Ascending aorta (tissue), 2 donors: ENCODE measurements at regions not wholly inside any gene's neighbourhood (a gene's known extent, or its start where the extent isn't known, plus 50 kb on each side); places are given as distances from the start of the nearest gene placed in this dataset.

Source experiments
- DNase-seq, 2 donors: peaks; one replicate each; pipeline ENCODE4 v3.0.0-alpha.2; 2019; ENCODE audit warnings: low spot score in 2 of 2
- H3K27ac ChIP-seq, 2 donors: fragments of 200-600 bp; sonication (generic); one replicate each; pipeline ENCODE4 v1.5.1; 2016 to 2017; ENCODE audit warnings: mild to moderate bottlenecking in 1 of 2
- H3K27me3 ChIP-seq: fragments of 200-600 bp; sonication (generic); one replicate; pipeline ENCODE4 v1.5.1; 2017
- H3K36me3 ChIP-seq, 2 donors: fragments of 200-600 bp; sonication (generic); one replicate each; pipeline ENCODE4 v1.5.1; 2016
- H3K4me1 ChIP-seq, 2 donors: fragments of 200-600 bp; sonication (generic); one replicate each; pipeline ENCODE4 v1.5.1; 2016 to 2017; ENCODE audit warnings: mild to moderate bottlenecking in 1 of 2
- H3K4me3 ChIP-seq, 2 donors: fragments of 200-600 bp; sonication (generic); one replicate each; pipeline ENCODE4 v1.5.1; 2016 to 2017; ENCODE audit warnings: mild to moderate bottlenecking in 1 of 2
- H3K9me3 ChIP-seq, 2 donors: fragments of 200-600 bp; sonication (generic); one replicate each; pipeline ENCODE4 v1.5.1; 2016
- CTCF ChIP-seq, 3 experiments: fragments of 200-600 bp in 2 of 3; fragments of 450-650 bp in 1 of 3; sonication (generic) in 2 of 3; IDR thresholded peaks; one replicate each; pipeline ENCODE4 v1.5.1; 2016 to 2019; ENCODE audit warnings: antibody characterized with exemption in 3 of 3, mild to moderate bottlenecking in 1 of 3, moderate library complexity in 1 of 3
- intact Hi-C: fragments of 100-400 bp; cut with DNase I; formaldehyde crosslinking; loops from one replicate; pipeline ENCODE4 v1.15.1; 2023

GRCh38 chr10:84845628-84846261 is 517.4 kb downstream of the CCSER2 start:
- no peak for TF ChIP-seq CTCF (IDR thresholded peaks at IDR 0.05)
- Histone ChIP-seq H3K27me3 (no peaks in the 10 kb centered on the region), H3K4me3 (no peak overlapping the region), H3K36me3 (no peaks in the 10 kb centered on the region), H3K27ac (no peak overlapping the region), H3K9me3 (no peaks in the 10 kb centered on the region), H3K4me1 (no peaks in the 10 kb centered on the region)
- no peak for DNase-seq
- intact Hi-C loops = no loop called here

DNA sequence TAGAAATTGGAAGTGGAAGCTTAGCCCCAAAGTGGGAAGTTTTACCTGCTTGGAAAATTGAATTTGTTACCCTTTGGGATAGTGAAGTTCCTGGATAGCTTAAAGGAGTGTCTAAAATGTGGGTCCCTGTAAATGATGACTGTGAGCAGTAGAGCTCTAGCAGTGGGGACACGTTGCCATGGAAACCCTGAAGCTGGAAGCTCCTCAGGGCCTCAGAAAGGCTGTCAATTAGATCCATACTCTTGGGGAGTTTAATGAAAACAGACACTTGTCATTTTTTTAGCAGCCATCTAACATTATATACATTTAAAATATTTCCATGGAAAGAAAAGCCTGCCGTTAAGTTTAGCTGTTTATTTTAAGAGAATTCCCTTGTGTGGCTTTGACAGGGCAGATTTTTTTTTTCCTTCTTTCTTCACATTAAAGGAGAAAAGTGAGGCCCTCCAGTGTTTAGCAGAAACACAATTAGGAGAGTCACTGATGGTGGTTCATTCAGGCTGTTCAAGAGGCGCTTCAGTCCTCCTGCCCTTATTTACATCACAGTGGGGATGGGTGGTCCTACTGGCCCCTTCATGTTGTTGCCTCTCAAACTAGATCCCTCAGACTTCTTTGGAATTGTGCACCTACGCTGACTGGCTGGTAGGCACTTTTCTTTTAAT is 518.4 kb downstream of the CCSER2 start:
- Histone ChIP-seq H3K4me3 (no peak overlapping the region), H3K27ac (no peak overlapping the region), H3K36me3 (no peaks in the 10 kb centered on the region), H3K4me1 (no peaks in the 10 kb centered on the region), H3K27me3 (no peaks in the 10 kb centered on the region), H3K9me3 (no peaks in the 10 kb centered on the region)
- DNase-seq = no peak
- TF ChIP-seq CTCF (IDR thresholded peaks at IDR 0.05) = no peak
- intact Hi-C loops = no loop called here

DNA sequence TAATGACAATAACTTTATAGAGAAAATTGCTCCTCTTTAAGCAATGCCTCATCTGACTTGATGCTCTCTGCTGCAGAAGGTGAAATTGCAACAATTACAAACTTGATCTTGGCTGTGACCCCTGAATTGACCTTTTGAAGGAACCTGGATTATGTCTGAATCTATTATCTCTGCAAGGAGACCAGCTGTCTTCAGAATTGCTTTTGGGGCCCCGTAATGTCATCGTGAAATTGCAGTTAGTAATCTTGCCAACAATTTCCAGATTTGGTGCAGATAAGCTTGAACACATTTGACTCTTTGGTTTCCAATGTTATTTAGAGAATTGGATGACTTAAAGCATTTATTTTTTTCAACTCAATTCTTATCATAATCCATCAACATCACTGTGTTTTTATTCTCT is 520.6 kb downstream of the CCSER2 start:
- H3K27me3 ChIP-seq = no peaks in the 10 kb centered on the region
- no peak overlapping the region for H3K27ac ChIP-seq
- intact Hi-C loops = no loop called here
- no peak for TF ChIP-seq CTCF (IDR thresholded peaks at IDR 0.05)
- no peaks in the 10 kb centered on the region for H3K9me3 ChIP-seq
- H3K4me3 ChIP-seq = no peak overlapping the region
- no peak for DNase-seq
- no peaks in the 10 kb centered on the region for H3K36me3 ChIP-seq
- no peaks in the 10 kb centered on the region for H3K4me1 ChIP-seq

- Histone ChIP-seq H3K36me3 (no peaks in the 10 kb centered on the region), H3K27me3 (no peaks in the 10 kb centered on the region), H3K4me1 (no peaks in the 10 kb centered on the region), H3K27ac (no peak overlapping the region), H3K9me3 (no peaks in the 10 kb centered on the region), H3K4me3 (no peak overlapping the region)
- no peak for DNase-seq
- TF ChIP-seq CTCF (IDR thresholded peaks at IDR 0.05) = no peak
- intact Hi-C loops = no loop called here
These were observed 522.4 kb downstream of the CCSER2 start for GRCh38 chr10:84850826-84851225.

DNA sequence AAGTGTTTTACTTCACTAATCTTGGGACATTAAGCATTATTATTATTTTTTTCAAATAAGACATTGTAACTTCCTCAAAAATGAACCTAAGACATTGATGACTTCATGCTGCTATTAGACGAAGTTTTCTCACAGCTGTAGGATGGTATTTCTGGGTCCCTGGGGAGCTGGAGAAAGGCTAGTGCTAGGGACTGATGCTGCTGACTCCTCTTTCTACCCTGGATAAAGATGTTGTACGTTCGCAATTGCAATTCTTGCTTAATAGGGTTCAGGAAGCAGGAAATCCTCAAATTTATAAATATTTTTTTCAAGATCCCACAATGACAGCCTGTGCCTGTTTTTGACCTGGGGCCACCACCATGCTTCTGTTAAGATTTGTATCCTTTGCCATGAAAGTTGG is 526.0 kb downstream of the CCSER2 start:
- TF ChIP-seq CTCF (IDR thresholded peaks at IDR 0.05) = no peak
- intact Hi-C loops = no loop called here
- H3K36me3 ChIP-seq = no peaks in the 10 kb centered on the region
- DNase-seq = no peak
- no peaks in the 10 kb centered on the region for H3K9me3 ChIP-seq
- no peak overlapping the region for H3K27ac ChIP-seq
- no peaks in the 10 kb centered on the region for H3K27me3 ChIP-seq
- no peaks in the 10 kb centered on the region for H3K4me1 ChIP-seq
- H3K4me3 ChIP-seq = no peak overlapping the region
